ENCODE measurements at regions not wholly inside any gene's neighbourhood (a gene's known extent, or its start where the extent isn't known, plus 50 kb on each side); places are given as distances from the start of the nearest gene placed in this dataset.

GRCh38 chr9:28445211-28445610 lies 871.9 kb upstream of the C9orf72 start:
- H3K9me2 ChIP-seq (replicated peaks; ENCODE audit: insufficient read depth, low read length) = no peaks in the 10 kb centered on the region
- H3K4me3 ChIP-seq (ENCODE audit: low read length) = no peak overlapping the region
- TF ChIP-seq EZH2phosphoT487 (IDR thresholded peaks at IDR 0.05; ENCODE audit: low read length) (no peak), EZH2 (optimal IDR thresholded peaks at IDR 0.05; ENCODE audit: low read depth, low read length) (no peak)
- TF ChIP-seq, protein P1, sequence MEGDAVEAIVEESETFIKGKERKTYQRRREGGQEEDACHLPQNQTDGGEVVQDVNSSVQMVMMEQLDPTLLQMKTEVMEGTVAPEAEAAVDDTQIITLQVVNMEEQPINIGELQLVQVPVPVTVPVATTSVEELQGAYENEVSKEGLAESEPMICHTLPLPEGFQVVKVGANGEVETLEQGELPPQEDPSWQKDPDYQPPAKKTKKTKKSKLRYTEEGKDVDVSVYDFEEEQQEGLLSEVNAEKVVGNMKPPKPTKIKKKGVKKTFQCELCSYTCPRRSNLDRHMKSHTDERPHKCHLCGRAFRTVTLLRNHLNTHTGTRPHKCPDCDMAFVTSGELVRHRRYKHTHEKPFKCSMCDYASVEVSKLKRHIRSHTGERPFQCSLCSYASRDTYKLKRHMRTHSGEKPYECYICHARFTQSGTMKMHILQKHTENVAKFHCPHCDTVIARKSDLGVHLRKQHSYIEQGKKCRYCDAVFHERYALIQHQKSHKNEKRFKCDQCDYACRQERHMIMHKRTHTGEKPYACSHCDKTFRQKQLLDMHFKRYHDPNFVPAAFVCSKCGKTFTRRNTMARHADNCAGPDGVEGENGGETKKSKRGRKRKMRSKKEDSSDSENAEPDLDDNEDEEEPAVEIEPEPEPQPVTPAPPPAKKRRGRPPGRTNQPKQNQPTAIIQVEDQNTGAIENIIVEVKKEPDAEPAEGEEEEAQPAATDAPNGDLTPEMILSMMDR (IDR thresholded peaks at IDR 0.05; ENCODE audit: low read length) = no peak

GRCh38 chr9:28453918-28454317 lies 880.6 kb upstream of the C9orf72 start:
- Histone ChIP-seq H3K79me2 (ENCODE audit: low read length) (no peaks in the 10 kb centered on the region), H3K9me2 (replicated peaks; ENCODE audit: insufficient read depth, low read length) (no peaks in the 10 kb centered on the region), H3K9me3 (replicated peaks; ENCODE audit: insufficient read depth, low read length) (no peaks in the 10 kb centered on the region), H3K4me3 (ENCODE audit: low read length) (no peak overlapping the region), H3K27ac (ENCODE audit: low read length) (no peak overlapping the region), H3K4me2 (ENCODE audit: low read depth, low read length) (no peak overlapping the region), H4K20me1 (ENCODE audit: insufficient read depth, low read length) (no peaks in the 10 kb centered on the region), H3K36me3 (replicated peaks; ENCODE audit: insufficient read depth, low read length) (no peaks in the 10 kb centered on the region), H2AFZ (ENCODE audit: low read length) (no peak overlapping the region), H3K4me1 (ENCODE audit: low read length) (no peaks in the 10 kb centered on the region), H3K27me3 (replicated peaks; ENCODE audit: insufficient read depth, low read length) (no peaks in the 10 kb centered on the region), H3K9ac (ENCODE audit: low read length) (no peak overlapping the region), H3F3A (ENCODE audit: insufficient read depth, low read length) (no peaks in the 10 kb centered on the region)
- no peak for DNase-seq
- TF ChIP-seq EZH2 (optimal IDR thresholded peaks at IDR 0.05; ENCODE audit: low read depth, low read length) (no peak), EZH2phosphoT487 (IDR thresholded peaks at IDR 0.05; ENCODE audit: low read length) (no peak)
- TF ChIP-seq, protein P1 (IDR thresholded peaks at IDR 0.05; ENCODE audit: low read length) = no peak

More at GRCh38 chr9:28445211-28445610, 871.9 kb upstream of the C9orf72 start:
- Histone ChIP-seq H3K36me3 (replicated peaks; ENCODE audit: insufficient read depth, low read length) (no peaks in the 10 kb centered on the region), H4K20me1 (ENCODE audit: insufficient read depth, low read length) (no peaks in the 10 kb centered on the region), H3K27me3 (replicated peaks; ENCODE audit: insufficient read depth, low read length) (no peaks in the 10 kb centered on the region), H2AFZ (ENCODE audit: low read length) (no peak overlapping the region), H3K27ac (ENCODE audit: low read length) (no peak overlapping the region), H3K9ac (ENCODE audit: low read length) (no peak overlapping the region), H3F3A (ENCODE audit: insufficient read depth, low read length) (no peaks in the 10 kb centered on the region), H3K79me2 (ENCODE audit: low read length) (no peaks in the 10 kb centered on the region), H3K4me2 (ENCODE audit: low read depth, low read length) (no peak overlapping the region), H3K4me1 (ENCODE audit: low read length) (no peaks in the 10 kb centered on the region), H3K9me3 (replicated peaks; ENCODE audit: insufficient read depth, low read length) (no peaks in the 10 kb centered on the region)
- no peak for DNase-seq

GRCh38 chr9:28456861-28457260 lies 883.6 kb upstream of the C9orf72 start:
- Histone ChIP-seq H3K27ac (ENCODE audit: low read length) (no peak overlapping the region), H4K20me1 (ENCODE audit: insufficient read depth, low read length) (no peaks in the 10 kb centered on the region), H2AFZ (ENCODE audit: low read length) (no peak overlapping the region), H3F3A (ENCODE audit: insufficient read depth, low read length) (no peaks in the 10 kb centered on the region), H3K27me3 (replicated peaks; ENCODE audit: insufficient read depth, low read length) (no peaks in the 10 kb centered on the region), H3K4me2 (ENCODE audit: low read depth, low read length) (no peak overlapping the region), H3K9me2 (replicated peaks; ENCODE audit: insufficient read depth, low read length) (no peaks in the 10 kb centered on the region), H3K9ac (ENCODE audit: low read length) (no peak overlapping the region), H3K9me3 (replicated peaks; ENCODE audit: insufficient read depth, low read length) (no peaks in the 10 kb centered on the region), H3K4me1 (ENCODE audit: low read length) (no peaks in the 10 kb centered on the region), H3K36me3 (replicated peaks; ENCODE audit: insufficient read depth, low read length) (no peaks in the 10 kb centered on the region), H3K4me3 (ENCODE audit: low read length) (no peak overlapping the region), H3K79me2 (ENCODE audit: low read length) (no peaks in the 10 kb centered on the region)
- TF ChIP-seq, protein P1 (IDR thresholded peaks at IDR 0.05; ENCODE audit: low read length) = no peak
- no peak for TF ChIP-seq EZH2phosphoT487 (IDR thresholded peaks at IDR 0.05; ENCODE audit: low read length)
- TF ChIP-seq EZH2 (optimal IDR thresholded peaks at IDR 0.05; ENCODE audit: low read depth, low read length) = no peak
- no peak for DNase-seq
